ENCODE measurements at regions not wholly inside any gene's neighbourhood (a gene's known extent, or its start where the extent isn't known, plus 50 kb on each side); places are given as distances from the start of the nearest gene placed in this dataset.

DNA sequence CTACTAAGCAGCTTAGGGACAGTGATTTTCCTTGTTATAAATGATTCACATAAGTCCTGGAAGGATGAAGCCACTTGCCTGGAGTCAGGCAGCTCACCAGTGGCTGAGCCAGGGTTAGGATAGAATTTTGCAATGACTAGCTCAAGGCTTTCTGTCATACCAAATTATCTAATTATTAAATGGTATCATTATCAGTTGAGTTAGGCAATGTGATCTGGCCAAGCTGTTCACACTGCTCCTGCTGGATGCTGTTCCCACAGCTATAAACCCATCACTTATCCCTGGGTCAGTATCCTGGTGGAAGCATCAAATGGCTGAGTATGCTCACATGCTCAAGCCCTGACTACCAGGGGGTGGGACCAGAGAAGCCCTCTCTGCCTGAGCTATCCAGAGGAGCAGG lies 235.2 kb downstream of the MTX2 start:
- ChIA-PET POLR2A (no interaction called here), CTCF (ENCODE audit: low intra/inter-chr PET ratio, low total read pairs) (no interaction called here)
- in situ Hi-C loops (cut with HindIII; ENCODE audit: extremely low pct_ligation_motif_present, low pct_unique_long_range_greater_than_20kb) (no loop called here), intact Hi-C loops (cut with micrococcal nuclease; ENCODE audit: unreplicated experiment) (no loop called here)
- Histone ChIP-seq H4K20me1 (ENCODE audit: insufficient read depth, low read length) (no peaks in the 10 kb centered on the region), H3K79me2 (ENCODE audit: insufficient read depth, low read length) (no peaks in the 10 kb centered on the region), H3K9me3 (ENCODE audit: low read length) (no peaks in the 10 kb centered on the region), H3K36me3 (replicated peaks in 1 of 2; ENCODE audit: control insufficient read depth in 1 of 2, insufficient read depth in 2 of 2, low read length in 2 of 2) (no peaks in the 10 kb centered on the region), H3K4me3 (replicated peaks in 1 of 3; ENCODE audit: insufficient read depth in 1 of 3, low read depth in 2 of 3, low read length in 3 of 3) (no peak overlapping the region), H3K4me2 (ENCODE audit: low read depth, low read length) (no peak overlapping the region), H3K27ac (ENCODE audit: extremely low read length, insufficient read depth, low read length) (no peak overlapping the region), H3K9ac (ENCODE audit: insufficient read depth, low read depth, low read length) (no peak overlapping the region), H2AFZ (ENCODE audit: low read length) (no peak overlapping the region), H3K4me1 (ENCODE audit: insufficient read depth, low read length) (peaks cover 7% of the 10 kb centered on the region), H3K27me3 (ENCODE audit: control insufficient read depth in 1 of 2, insufficient read depth in 2 of 2, low read length in 2 of 2) (0 out of 5 replicates have a peak, but pooled peaks cover 0 to 1% of the 10 kb centered on the region in 2 experiments)
- no peak for FAIRE-seq
- DNase-seq (ENCODE audit: low spot score), result no peak
- no peak for ATAC-seq
- no peak for TF ChIP-seq KAT2B (IDR thresholded peaks at IDR 0.05; ENCODE audit: borderline replicate concordance, low read depth, low read length)
- TF ChIP-seq, protein P1, sequence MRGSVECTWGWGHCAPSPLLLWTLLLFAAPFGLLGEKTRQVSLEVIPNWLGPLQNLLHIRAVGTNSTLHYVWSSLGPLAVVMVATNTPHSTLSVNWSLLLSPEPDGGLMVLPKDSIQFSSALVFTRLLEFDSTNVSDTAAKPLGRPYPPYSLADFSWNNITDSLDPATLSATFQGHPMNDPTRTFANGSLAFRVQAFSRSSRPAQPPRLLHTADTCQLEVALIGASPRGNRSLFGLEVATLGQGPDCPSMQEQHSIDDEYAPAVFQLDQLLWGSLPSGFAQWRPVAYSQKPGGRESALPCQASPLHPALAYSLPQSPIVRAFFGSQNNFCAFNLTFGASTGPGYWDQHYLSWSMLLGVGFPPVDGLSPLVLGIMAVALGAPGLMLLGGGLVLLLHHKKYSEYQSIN (CRISPR knock-in tag; IDR thresholded peaks at IDR 0.05; ENCODE audit: borderline replicate concordance), result no peak
- TF ChIP-seq, protein P2, sequence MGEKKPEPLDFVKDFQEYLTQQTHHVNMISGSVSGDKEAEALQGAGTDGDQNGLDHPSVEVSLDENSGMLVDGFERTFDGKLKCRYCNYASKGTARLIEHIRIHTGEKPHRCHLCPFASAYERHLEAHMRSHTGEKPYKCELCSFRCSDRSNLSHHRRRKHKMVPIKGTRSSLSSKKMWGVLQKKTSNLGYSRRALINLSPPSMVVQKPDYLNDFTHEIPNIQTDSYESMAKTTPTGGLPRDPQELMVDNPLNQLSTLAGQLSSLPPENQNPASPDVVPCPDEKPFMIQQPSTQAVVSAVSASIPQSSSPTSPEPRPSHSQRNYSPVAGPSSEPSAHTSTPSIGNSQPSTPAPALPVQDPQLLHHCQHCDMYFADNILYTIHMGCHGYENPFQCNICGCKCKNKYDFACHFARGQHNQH (CRISPR knock-in tag; IDR thresholded peaks at IDR 0.05), result no peak
- no peak for TF ChIP-seq RXRA (CRISPR knock-in tag; IDR thresholded peaks at IDR 0.05)
- TF ChIP-seq KDM1A (CRISPR knock-in tag; IDR thresholded peaks at IDR 0.05), result no peak
- TF ChIP-seq ZNF430 (CRISPR knock-in tag; IDR thresholded peaks at IDR 0.05), result no peak
- no peak for TF ChIP-seq JDP2 (CRISPR knock-in tag; IDR thresholded peaks at IDR 0.05; ENCODE audit: borderline replicate concordance)
- TF ChIP-seq KMT2B (CRISPR knock-in tag; IDR thresholded peaks at IDR 0.05), result no peak
- TF ChIP-seq ZFX (CRISPR knock-in tag; IDR thresholded peaks at IDR 0.05; ENCODE audit: low read depth), result no peak
- TF ChIP-seq, protein P3, sequence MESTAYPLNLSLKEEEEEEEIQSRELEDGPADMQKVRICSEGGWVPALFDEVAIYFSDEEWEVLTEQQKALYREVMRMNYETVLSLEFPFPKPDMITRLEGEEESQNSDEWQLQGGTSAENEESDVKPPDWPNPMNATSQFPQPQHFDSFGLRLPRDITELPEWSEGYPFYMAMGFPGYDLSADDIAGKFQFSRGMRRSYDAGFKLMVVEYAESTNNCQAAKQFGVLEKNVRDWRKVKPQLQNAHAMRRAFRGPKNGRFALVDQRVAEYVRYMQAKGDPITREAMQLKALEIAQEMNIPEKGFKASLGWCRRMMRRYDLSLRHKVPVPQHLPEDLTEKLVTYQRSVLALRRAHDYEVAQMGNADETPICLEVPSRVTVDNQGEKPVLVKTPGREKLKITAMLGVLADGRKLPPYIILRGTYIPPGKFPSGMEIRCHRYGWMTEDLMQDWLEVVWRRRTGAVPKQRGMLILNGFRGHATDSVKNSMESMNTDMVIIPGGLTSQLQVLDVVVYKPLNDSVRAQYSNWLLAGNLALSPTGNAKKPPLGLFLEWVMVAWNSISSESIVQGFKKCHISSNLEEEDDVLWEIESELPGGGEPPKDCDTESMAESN (CRISPR knock-in tag; conservative IDR thresholded peaks at IDR 0.05), result no peak
- TF ChIP-seq, protein P4, sequence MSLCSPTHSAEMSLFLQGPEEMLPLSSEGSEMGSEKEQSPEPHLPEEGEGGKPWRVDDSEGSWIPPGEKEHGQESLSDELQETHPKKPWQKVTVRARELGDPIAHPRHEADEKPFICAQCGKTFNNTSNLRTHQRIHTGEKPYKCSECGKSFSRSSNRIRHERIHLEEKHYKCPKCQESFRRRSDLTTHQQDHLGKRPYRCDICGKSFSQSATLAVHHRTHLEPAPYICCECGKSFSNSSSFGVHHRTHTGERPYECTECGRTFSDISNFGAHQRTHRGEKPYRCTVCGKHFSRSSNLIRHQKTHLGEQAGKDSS (CRISPR knock-in tag; IDR thresholded peaks at IDR 0.05; ENCODE audit: borderline replicate concordance, low read depth), result no peak
- no peak for TF ChIP-seq SP2 (CRISPR knock-in tag; IDR thresholded peaks at IDR 0.05)
- no peak for TF ChIP-seq HIVEP1 (CRISPR knock-in tag; IDR thresholded peaks at IDR 0.05)
- no peak for TF ChIP-seq AHR (CRISPR knock-in tag; IDR thresholded peaks at IDR 0.05)
- TF ChIP-seq SIN3A (IDR thresholded peaks at IDR 0.05; ENCODE audit: borderline replicate concordance, low read depth, low read length), result no peak
- TF ChIP-seq, protein P5, sequence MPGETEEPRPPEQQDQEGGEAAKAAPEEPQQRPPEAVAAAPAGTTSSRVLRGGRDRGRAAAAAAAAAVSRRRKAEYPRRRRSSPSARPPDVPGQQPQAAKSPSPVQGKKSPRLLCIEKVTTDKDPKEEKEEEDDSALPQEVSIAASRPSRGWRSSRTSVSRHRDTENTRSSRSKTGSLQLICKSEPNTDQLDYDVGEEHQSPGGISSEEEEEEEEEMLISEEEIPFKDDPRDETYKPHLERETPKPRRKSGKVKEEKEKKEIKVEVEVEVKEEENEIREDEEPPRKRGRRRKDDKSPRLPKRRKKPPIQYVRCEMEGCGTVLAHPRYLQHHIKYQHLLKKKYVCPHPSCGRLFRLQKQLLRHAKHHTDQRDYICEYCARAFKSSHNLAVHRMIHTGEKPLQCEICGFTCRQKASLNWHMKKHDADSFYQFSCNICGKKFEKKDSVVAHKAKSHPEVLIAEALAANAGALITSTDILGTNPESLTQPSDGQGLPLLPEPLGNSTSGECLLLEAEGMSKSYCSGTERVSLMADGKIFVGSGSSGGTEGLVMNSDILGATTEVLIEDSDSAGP (CRISPR knock-in tag; IDR thresholded peaks at IDR 0.05; ENCODE audit: borderline replicate concordance), result no peak
- BruUV-seq (replicated peaks), result no TSS peak

All from HepG2 (cell line).